Thyroid gland (tissue), 4 donors: ENCODE measurements at regions not wholly inside any gene's neighbourhood (a gene's known extent, or its start where the extent isn't known, plus 50 kb on each side); places are given as distances from the start of the nearest gene placed in this dataset.

Experiments used
- CTCF ChIP-seq, 6 experiments: fragments of 200-600 bp in 3 of 6; fragments of 450-650 bp in 3 of 6; sonication (generic) in 3 of 6; IDR thresholded peaks; one replicate each; pipeline ENCODE4 v1.5.1; 2016 to 2019; ENCODE audit warnings: antibody characterized with exemption in 6 of 6, mild to moderate bottlenecking in 2 of 6, inconsistent platforms in 1 of 6, moderate library complexity in 1 of 6
- POLR2A ChIP-seq, 2 donors: fragments of 450-650 bp; IDR thresholded peaks; one replicate each; pipeline ENCODE4 v1.6.1; 2017; ENCODE audit warnings: antibody characterized with exemption in 2 of 2, mild to moderate bottlenecking in 2 of 2, moderate library complexity in 1 of 2

- TF ChIP-seq CTCF (IDR thresholded peaks at IDR 0.05) = no peak
- no peak for TF ChIP-seq POLR2A (IDR thresholded peaks at IDR 0.05)
These were observed 261.7 kb upstream of the FAM241A start for GRCh38 chr4:111883557-111883999.
